Loucy (cell line): ENCODE measurements at regions not wholly inside any gene's neighbourhood (a gene's known extent, or its start where the extent isn't known, plus 50 kb on each side); places are given as distances from the start of the nearest gene placed in this dataset.

Experiments used
- EZH2phosphoT487 ChIP-seq: fragments of 200-600 bp; IDR thresholded peaks from 2 replicates; pipeline ENCODE4 v1.6.1; 2018; ENCODE audit warnings: antibody characterized with exemption, mild to moderate bottlenecking, moderate library complexity, borderline replicate concordance
- TF ChIP-seq, protein P1 (sequence below): fragments of 200-600 bp; sonication (generic); conservative IDR thresholded peaks from 2 replicates; pipeline ENCODE4 v1.5.1; 2014; ENCODE audit warnings: mild to moderate bottlenecking, antibody characterized with exemption, low read length

DNA sequence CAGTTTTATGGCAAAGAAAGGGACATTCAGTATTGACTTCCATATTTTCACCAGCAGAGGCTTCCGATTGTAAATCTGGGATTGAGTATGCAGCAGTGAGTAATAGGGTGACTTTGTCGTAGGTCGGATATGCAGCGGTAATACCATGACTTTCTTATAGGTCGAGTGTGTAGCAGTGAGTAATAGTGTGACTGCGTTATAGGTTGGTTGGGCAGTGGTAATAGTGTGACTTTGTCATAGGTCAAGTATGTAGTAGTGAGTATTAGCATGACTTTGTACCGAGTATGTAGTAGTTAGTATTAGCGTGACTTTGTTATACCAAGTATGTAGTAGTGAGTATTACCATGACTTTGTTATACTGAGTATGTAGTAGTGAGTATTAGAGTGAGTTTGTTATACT, 268.2 kb upstream of the ADARB2 start:
- TF ChIP-seq, protein P1, sequence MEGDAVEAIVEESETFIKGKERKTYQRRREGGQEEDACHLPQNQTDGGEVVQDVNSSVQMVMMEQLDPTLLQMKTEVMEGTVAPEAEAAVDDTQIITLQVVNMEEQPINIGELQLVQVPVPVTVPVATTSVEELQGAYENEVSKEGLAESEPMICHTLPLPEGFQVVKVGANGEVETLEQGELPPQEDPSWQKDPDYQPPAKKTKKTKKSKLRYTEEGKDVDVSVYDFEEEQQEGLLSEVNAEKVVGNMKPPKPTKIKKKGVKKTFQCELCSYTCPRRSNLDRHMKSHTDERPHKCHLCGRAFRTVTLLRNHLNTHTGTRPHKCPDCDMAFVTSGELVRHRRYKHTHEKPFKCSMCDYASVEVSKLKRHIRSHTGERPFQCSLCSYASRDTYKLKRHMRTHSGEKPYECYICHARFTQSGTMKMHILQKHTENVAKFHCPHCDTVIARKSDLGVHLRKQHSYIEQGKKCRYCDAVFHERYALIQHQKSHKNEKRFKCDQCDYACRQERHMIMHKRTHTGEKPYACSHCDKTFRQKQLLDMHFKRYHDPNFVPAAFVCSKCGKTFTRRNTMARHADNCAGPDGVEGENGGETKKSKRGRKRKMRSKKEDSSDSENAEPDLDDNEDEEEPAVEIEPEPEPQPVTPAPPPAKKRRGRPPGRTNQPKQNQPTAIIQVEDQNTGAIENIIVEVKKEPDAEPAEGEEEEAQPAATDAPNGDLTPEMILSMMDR, result no peak
- no peak for TF ChIP-seq EZH2phosphoT487
